ENCODE measurements at regions not wholly inside any gene's neighbourhood (a gene's known extent, or its start where the extent isn't known, plus 50 kb on each side); places are given as distances from the start of the nearest gene placed in this dataset.

GRCh38 chr4:11166034-11166433, 262.7 kb downstream of the HS3ST1 start:
- Histone ChIP-seq H3K27ac (ENCODE audit: low read depth, low read length, poor library complexity, severe bottlenecking) (no peak overlapping the region), H3K9me3 (ENCODE audit: low read depth, low read length, poor library complexity, severe bottlenecking) (peaks cover 16% of the 10 kb centered on the region), H3K27me3 (replicated peaks; ENCODE audit: insufficient read depth, low read depth, low read length, poor library complexity) (no peaks in the 10 kb centered on the region), H3K4me3 (ENCODE audit: low read depth, low read length, poor library complexity, severe bottlenecking) (no peak overlapping the region), H3K36me3 (ENCODE audit: insufficient read depth, low read length, poor library complexity, severe bottlenecking) (no peaks in the 10 kb centered on the region), H3K4me1 (ENCODE audit: insufficient read depth, low read length, poor library complexity, severe bottlenecking) (no peaks in the 10 kb centered on the region)
- POLR2A ChIA-PET (ENCODE audit: low non-redundant PET): no interaction called here
- no peak for DNase-seq (ENCODE audit: low spot score)
- no TSS peak for BruUV-seq (replicated peaks)
- TF ChIP-seq CTCF (conservative IDR thresholded peaks at IDR 0.05; ENCODE audit: low read depth, low read length) (no peak), EZH2 (IDR thresholded peaks at IDR 0.05; ENCODE audit: borderline replicate concordance, low read depth, low read length, poor library complexity, severe bottlenecking) (no peak)
- intact Hi-C loops (cut with micrococcal nuclease; ENCODE audit: unreplicated experiment): no loop called here
- CTCF ChIA-PET: no interaction called here

- no peak for DNase-seq (ENCODE audit: low spot score)
- Histone ChIP-seq H3K27me3 (replicated peaks; ENCODE audit: insufficient read depth, low read depth, low read length, poor library complexity) (no peaks in the 10 kb centered on the region), H3K27ac (ENCODE audit: low read depth, low read length, poor library complexity, severe bottlenecking) (no peak overlapping the region), H3K4me1 (ENCODE audit: insufficient read depth, low read length, poor library complexity, severe bottlenecking) (no peaks in the 10 kb centered on the region), H3K36me3 (ENCODE audit: insufficient read depth, low read length, poor library complexity, severe bottlenecking) (no peaks in the 10 kb centered on the region), H3K4me3 (ENCODE audit: low read depth, low read length, poor library complexity, severe bottlenecking) (no peak overlapping the region), H3K9me3 (ENCODE audit: low read depth, low read length, poor library complexity, severe bottlenecking) (peaks cover 16% of the 10 kb centered on the region)
- CTCF ChIA-PET: no interaction called here
- intact Hi-C loops (cut with micrococcal nuclease; ENCODE audit: unreplicated experiment): no loop called here
- POLR2A ChIA-PET (ENCODE audit: low non-redundant PET): no interaction called here
- TF ChIP-seq CTCF (conservative IDR thresholded peaks at IDR 0.05; ENCODE audit: low read depth, low read length) (no peak), EZH2 (IDR thresholded peaks at IDR 0.05; ENCODE audit: borderline replicate concordance, low read depth, low read length, poor library complexity, severe bottlenecking) (no peak)
- no TSS peak for BruUV-seq (replicated peaks)
Observed at GRCh38 chr4:11165052-11165451, 263.6 kb downstream of the HS3ST1 start.

GRCh38 chr4:11160288-11160687, 268.4 kb downstream of the HS3ST1 start:
- ChIA-PET CTCF (no interaction called here), POLR2A (ENCODE audit: low non-redundant PET) (no interaction called here)
- H3K4me1 ChIP-seq (ENCODE audit: insufficient read depth, low read length, poor library complexity, severe bottlenecking): no peaks in the 10 kb centered on the region
- H3K4me3 ChIP-seq (ENCODE audit: low read depth, low read length, poor library complexity, severe bottlenecking): no peak overlapping the region
- H3K27me3 ChIP-seq (replicated peaks; ENCODE audit: insufficient read depth, low read depth, low read length, poor library complexity): no peaks in the 10 kb centered on the region
- TF ChIP-seq EZH2 (IDR thresholded peaks at IDR 0.05; ENCODE audit: borderline replicate concordance, low read depth, low read length, poor library complexity, severe bottlenecking): no peak
- no peak for TF ChIP-seq CTCF (conservative IDR thresholded peaks at IDR 0.05; ENCODE audit: low read depth, low read length)
- H3K27ac ChIP-seq (ENCODE audit: low read depth, low read length, poor library complexity, severe bottlenecking): no peak overlapping the region
- H3K36me3 ChIP-seq (ENCODE audit: insufficient read depth, low read length, poor library complexity, severe bottlenecking): no peaks in the 10 kb centered on the region
- no peak for DNase-seq (ENCODE audit: low spot score)
- BruUV-seq (replicated peaks): no TSS peak
- peaks cover 41% of the 10 kb centered on the region for H3K9me3 ChIP-seq (ENCODE audit: low read depth, low read length, poor library complexity, severe bottlenecking)
- intact Hi-C loops (cut with micrococcal nuclease; ENCODE audit: unreplicated experiment): no loop called here

All from A673 (cell line).